ENCODE measurements at regions not wholly inside any gene's neighbourhood (a gene's known extent, or its start where the extent isn't known, plus 50 kb on each side); places are given as distances from the start of the nearest gene placed in this dataset.

GRCh38 chr12:104858611-104859543 lies 99.2 kb downstream of the SLC41A2 start:
- DNase-seq = no peak

DNA sequence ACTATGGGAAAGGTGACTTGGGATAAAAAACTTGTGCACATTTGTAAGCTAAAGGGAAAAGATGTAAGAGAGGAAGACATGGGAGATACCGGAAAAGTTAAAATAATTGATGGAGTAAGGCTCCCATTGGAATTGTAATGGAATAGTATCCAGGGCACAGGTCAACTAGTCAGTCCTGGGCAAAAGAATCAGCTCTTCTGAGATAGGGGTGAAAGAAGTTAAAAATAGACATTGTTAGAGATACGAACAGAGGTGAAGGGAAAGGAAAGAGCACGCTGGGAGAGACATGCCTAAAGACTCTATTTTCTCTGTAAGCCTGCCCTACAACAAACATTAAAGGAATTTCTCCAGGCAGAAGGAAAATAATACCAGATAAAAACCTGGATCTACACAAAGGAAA lies 101.6 kb downstream of the SLC41A2 start:
- no peak for DNase-seq

- no peak for DNase-seq
Measured at GRCh38 chr12:104855599-104855998, 102.5 kb downstream of the SLC41A2 start.

- DNase-seq = no peak
Measured at GRCh38 chr12:104852896-104853295, 105.2 kb downstream of the SLC41A2 start.

DNA sequence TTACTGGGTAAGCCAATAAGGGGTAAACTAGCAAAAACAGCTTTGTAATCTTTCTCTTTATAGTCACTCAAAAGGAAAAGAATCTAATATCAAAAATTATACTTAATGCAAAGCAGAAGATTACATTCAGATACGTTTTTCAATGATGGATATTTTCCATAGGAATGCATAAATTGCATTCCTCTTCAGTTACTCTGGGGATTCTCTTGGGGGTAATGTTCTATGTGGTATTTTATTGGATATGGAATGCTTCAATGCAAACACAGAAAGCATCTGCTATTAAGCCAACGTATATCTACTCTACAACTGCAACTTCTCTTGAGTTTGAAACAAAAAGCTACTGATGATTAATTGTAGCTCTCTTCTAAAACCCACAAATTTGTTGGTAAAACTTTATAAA lies 106.0 kb downstream of the SLC41A2 start:
- no peak for DNase-seq

DNA sequence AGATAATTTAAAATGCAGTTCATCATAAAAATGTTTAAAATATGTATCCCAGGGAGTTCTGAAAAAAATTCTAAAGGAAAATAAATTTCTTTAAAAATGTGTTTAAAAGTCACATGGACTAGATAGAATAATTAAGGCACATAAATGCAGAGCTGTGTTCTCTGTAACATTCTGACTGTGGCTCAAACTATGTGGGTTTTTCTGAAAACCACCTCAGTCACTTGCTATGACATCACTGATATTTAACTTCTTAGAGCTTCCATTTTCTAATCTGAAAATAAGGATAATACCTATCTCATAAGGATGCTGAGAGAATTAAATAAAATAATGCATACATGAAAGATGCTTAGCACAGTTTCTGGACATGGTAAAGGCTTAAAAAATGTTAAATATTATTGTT lies 107.3 kb downstream of the SLC41A2 start:
- DNase-seq = no peak

DNA sequence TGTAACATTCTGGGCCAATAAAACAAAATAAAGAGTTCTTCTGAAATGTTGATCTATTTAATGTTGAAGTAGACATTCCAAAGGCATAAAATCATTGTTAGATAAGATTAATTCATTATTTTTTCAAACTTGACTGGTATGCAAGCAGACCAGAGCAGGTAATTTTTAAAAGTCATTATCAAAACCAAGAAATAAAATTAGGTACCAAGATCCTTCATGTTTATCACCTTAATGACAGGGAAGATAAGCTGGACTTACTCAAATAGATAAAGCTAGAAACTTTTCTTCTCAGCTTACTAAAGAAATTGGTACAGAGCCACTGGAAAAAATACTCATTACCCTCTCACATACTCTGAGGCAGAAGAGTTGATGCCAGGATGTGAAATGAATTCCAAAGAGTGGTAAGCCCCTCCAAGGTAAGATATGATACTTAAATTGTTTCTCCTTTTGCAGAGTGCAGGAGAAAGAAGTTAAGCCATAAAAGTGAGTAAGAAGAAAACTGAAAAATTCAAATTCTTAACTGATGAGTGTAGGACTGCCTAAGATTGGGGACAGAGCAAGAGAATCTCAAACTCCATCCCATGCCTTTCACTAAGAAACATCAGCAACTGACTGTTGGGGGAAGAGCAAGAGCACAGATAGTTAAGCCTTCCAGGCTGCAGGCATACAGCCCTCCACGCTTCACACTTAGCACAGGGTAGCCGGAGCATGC lies 111.9 kb downstream of the SLC41A2 start:
- no peak for DNase-seq

GRCh38 chr12:104844123-104844522 lies 114.0 kb downstream of the SLC41A2 start:
- no peak for DNase-seq

DNA sequence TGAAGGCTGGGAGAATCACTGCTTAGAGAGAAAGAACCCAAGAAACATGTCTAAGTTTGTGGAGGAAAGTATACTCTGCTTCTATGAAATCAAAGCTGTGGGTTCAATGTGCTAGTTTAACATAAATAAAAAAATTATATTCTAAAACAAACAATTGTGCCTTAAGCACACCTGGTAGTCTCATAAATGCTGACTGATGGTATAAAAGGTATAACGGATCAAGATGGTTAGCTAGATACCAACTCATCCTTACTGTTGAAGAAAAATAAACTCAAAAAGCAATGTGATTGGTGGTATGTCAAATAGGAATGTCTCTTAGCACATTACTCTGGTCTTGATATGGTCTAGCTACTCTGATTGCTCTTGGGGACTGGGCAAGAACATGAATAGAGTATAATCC lies 117.8 kb downstream of the SLC41A2 start:
- no peak for DNase-seq

- no peak for DNase-seq
Measured at GRCh38 chr12:104835317-104835716, 122.8 kb downstream of the SLC41A2 start.

DNA sequence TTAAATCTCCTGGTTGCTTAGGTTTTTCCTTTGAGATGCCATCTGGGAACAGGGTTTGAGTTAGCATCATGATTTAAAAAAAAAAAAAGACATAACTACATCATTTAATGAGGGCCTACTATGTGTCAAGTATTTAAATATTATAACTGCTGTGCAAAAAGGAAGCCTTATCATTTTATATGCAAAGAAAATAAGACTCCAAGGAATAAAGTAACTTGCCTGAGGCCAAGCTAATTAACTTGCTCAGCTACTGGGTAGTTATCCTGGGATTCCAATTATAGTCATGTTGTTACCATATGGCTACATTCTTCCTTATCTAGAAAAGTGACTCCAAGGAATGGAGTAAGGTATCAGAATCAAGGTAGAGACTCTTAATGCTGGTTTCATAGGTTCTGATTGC lies 123.5 kb downstream of the SLC41A2 start:
- DNase-seq = no peak

DNA sequence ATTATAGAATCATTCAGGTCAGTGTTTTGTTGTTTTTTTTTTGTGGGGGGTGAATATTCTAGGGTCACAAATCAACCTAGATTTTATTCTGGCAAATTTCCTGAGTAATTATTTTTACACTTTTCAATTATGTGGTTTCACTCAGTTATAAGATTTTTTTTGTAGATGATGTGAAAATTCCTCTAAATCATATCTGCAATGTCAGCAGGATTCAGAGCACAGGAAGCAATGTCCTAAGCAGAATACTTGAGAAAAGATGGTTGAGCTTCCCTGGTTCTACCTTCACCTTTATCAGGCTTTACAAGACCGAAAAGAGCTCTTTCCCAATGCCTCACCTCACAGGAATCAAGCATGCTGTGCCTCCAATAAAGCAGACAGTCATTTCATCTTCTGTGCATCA lies 124.3 kb downstream of the SLC41A2 start:
- no peak for DNase-seq

DNA sequence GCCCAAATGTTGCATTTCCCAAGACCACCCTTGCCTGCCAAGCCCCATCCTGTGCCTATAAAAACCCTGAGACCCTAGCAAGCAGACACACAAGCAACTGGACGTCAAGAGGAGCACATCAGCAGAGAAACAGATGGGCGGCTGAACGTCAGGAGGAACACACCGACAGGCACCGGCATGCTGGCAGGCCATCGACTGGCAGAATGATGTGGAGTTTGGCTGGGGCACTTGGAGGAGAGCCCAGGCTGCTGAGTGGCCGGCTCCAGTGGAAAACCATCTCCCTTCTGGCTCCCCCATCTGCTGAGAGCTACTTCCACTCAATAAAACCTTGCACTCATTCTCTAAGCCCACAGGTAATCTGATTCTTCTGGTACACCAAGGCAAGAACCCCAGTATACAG lies 130.1 kb downstream of the SLC41A2 start:
- no peak for DNase-seq

DNA sequence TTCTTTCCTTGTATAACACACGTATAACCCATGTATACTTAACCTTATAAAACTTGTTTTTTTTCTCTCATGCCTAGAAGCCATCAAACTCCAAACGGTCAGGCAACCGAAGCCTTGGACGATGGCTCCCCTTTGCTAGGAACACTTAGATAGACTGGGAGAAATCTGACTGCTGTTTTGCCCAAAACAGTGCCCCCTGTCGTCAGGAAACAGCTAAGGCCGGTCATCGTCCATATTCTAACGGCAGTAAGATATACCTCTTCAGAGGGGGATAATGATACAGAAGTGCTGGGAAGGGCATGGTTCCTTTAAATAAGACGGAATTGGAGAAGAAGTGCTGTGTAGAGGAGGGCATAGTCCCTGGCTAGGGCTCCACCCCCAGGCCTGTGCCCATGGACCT lies 130.5 kb downstream of the SLC41A2 start:
- no peak for DNase-seq

GRCh38 chr12:104825408-104825807 lies 132.7 kb downstream of the SLC41A2 start:
- no peak for DNase-seq

- no peak for DNase-seq
Measured at GRCh38 chr12:104823985-104824461, 134.1 kb downstream of the SLC41A2 start.

GRCh38 chr12:104822941-104823340 lies 135.1 kb downstream of the SLC41A2 start:
- DNase-seq = no peak

DNA sequence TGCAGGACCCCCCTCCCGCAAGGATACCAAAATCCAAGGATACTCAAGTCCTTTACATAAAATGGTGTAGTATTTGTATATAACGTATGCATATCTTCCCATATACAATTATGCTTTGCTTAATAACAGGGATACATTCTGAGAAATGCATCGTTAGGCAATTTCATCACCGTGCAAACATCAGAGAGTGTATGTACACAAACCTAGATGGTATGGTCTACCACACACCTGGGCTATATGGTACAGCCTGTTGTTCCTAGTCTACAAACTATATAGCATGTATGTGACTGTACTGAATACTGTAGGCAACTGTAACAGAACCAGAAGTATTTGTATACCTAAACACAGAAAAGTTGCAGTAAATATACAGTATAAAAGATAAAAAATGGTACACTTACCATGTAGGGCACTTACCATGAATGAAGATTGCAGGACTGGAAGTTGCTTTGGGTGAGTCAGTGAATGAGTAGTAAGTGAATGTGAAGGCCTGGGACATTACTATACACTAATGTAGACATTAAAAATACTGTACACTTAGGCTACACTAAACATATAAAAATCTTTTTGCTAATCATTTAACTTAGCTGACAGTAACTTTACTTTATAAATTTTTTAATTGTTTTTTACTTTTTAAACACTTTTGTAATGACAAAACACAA lies 141.1 kb downstream of the SLC41A2 start:
- no peak for DNase-seq

- DNase-seq = no peak
Measured at GRCh38 chr12:104815935-104816334, 142.2 kb downstream of the SLC41A2 start.

DNA sequence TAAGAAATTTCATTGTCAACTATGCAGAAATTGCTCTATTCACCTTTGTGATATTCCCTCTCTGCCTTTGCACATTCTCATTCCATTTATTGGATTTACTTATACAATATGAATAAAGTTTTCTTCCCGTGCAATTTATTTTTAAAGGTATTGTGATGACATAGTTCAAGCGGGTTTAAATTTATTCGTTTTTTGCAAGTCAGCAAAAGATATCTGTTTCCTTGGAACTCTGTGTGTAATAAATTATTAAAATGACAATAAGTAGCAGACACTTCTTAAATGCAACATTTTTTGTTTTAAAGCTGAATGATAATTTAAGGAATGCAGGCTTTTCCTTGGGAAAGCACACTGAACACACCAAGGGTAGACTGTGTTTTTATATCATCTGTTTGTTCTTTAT lies 143.1 kb downstream of the SLC41A2 start:
- DNase-seq = no peak

Data from RPMI8226 (cell line).